ENCODE measurements at regions not wholly inside any gene's neighbourhood (a gene's known extent, or its start where the extent isn't known, plus 50 kb on each side); places are given as distances from the start of the nearest gene placed in this dataset.

DNA sequence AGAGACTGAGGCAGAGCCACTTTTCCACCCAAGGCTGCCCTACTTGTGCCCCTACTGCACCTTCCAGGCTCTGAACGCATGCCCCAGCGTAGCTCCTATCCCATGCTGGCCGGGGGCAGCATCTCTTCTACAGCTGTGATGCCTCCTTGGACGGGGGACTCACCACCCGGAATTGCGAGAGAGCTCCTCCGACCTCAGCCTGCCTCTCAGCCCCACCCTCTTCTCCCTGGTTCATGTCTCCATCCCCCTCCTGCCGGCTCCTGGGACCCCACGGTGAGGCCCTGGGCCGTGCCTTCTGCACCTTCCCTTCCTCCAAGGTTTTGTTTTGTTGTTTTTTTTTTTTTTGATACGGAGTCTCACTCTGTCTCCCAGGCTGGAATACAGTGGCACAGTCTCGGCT lies 112.4 kb downstream of the MICALL2 start:
- no peaks in the 10 kb centered on the region for H3K27me3 ChIP-seq
- no peak overlapping the region for H3K27ac ChIP-seq
- WGBS, 2 donors, result 79 to 83% methylated on average over 12 of the region's 12 CpGs
- no peaks in the 10 kb centered on the region for H3K4me1 ChIP-seq
- no peak overlapping the region for H3K4me3 ChIP-seq
- DNase-seq, result peak in 1 of 2 donors; percentile 40
- no peaks in the 10 kb centered on the region for H3K9me3 ChIP-seq
- no peaks in the 10 kb centered on the region for H3K36me3 ChIP-seq
- TF ChIP-seq POLR2AphosphoS5 (IDR thresholded peaks at IDR 0.05) (no peak), EP300 (IDR thresholded peaks at IDR 0.05) (no peak), POLR2A (IDR thresholded peaks at IDR 0.05) (no peak)
- TF ChIP-seq, protein P1, sequence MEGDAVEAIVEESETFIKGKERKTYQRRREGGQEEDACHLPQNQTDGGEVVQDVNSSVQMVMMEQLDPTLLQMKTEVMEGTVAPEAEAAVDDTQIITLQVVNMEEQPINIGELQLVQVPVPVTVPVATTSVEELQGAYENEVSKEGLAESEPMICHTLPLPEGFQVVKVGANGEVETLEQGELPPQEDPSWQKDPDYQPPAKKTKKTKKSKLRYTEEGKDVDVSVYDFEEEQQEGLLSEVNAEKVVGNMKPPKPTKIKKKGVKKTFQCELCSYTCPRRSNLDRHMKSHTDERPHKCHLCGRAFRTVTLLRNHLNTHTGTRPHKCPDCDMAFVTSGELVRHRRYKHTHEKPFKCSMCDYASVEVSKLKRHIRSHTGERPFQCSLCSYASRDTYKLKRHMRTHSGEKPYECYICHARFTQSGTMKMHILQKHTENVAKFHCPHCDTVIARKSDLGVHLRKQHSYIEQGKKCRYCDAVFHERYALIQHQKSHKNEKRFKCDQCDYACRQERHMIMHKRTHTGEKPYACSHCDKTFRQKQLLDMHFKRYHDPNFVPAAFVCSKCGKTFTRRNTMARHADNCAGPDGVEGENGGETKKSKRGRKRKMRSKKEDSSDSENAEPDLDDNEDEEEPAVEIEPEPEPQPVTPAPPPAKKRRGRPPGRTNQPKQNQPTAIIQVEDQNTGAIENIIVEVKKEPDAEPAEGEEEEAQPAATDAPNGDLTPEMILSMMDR (IDR thresholded peaks at IDR 0.05), result no peak
- no peak for ATAC-seq (ENCODE audit: low FRiP score in 2 of 2)

DNA sequence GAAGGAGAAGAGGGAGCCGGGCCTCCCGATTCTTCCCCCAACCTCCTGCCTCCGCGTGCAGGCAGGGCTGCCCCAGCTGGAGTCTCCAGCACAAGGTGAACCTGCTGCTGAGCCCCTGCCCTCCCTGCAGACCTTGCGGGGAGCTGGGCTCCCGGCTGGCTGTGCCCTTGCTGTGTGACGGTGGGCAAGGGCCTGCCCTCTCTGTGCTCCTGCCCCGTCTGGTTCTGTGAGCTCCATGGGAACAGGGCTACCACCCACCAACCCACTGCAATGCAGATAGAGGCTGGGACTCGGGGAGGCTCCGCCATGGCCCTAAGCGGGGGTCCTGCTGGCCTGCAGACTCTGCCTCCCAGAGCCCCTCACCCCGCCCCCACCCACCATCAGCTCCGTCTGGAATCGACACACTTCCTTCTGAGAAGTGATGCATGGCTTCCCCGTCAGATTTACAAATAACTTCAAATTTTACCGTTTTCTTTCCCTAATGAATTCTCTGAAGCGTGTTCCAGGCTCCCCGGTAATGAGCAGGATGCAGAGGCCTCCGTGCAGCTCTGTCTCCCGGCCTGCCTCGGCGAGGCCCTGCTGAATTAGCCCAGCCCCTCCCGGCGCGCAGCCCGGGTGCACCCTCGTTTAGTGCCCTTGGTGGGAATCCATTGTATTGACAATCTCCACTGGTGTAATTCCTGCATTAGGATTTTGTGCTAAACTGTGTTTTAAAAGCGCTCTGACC lies 111.0 kb downstream of the MICALL2 start:
- Histone ChIP-seq H3K36me3 (no peaks in the 10 kb centered on the region), H3K27ac (no peak overlapping the region), H3K27me3 (peaks cover 0 to 5% (median 0%) of the 10 kb centered on the region in 4 donors), H3K4me3 (no peak overlapping the region), H3K4me1 (no peaks in the 10 kb centered on the region), H3K9me3 (no peaks in the 10 kb centered on the region)
- 61 to 63% methylated on average over 27 to 28 of the region's 28 CpGs for WGBS, 2 donors
- TF ChIP-seq EP300 (IDR thresholded peaks at IDR 0.05) (no peak), POLR2A (IDR thresholded peaks at IDR 0.05) (no peak), POLR2AphosphoS5 (IDR thresholded peaks at IDR 0.05) (no peak)
- TF ChIP-seq, protein P1 (IDR thresholded peaks at IDR 0.05), result no peak
- DNase-seq, result peak in 1 of 2 donors; percentile 63
- no peak for ATAC-seq (ENCODE audit: low FRiP score in 2 of 2)

DNA sequence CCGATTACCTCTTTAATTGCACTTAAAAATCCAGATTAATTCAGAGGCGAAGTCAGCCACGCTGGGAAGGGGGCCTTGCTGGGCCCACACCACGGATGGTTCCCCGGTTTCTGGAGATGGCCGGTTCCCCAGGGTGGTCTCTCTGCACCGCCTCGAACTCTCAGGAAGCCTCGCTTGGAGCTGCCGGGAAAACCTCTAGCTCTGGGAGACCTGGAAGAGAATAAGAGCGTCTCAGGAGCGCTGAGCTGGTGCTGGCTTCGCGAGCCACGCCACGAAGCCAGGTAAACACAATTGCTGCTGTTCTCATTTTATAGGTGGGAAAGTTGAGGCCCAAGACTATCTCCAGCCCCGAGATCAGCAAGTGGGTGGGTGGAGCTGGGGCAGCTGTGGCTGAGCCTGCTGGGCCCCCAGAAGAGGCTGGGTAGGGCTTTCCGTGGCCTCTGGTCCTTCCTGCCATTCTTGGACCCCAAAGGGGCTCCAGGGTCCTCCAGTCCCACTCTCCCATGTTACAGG lies 110.4 kb downstream of the MICALL2 start:
- TF ChIP-seq POLR2AphosphoS5 (IDR thresholded peaks at IDR 0.05) (no peak), EP300 (IDR thresholded peaks at IDR 0.05) (no peak), POLR2A (IDR thresholded peaks at IDR 0.05) (no peak)
- TF ChIP-seq, protein P1 (IDR thresholded peaks at IDR 0.05), result no peak
- no peak for ATAC-seq (ENCODE audit: low FRiP score in 2 of 2)
- H3K9me3 ChIP-seq, result no peaks in the 10 kb centered on the region
- peak in 1 of 2 donors; percentile 54 for DNase-seq
- no peaks in the 10 kb centered on the region for H3K4me1 ChIP-seq
- no peaks in the 10 kb centered on the region for H3K36me3 ChIP-seq
- no peak overlapping the region for H3K27ac ChIP-seq
- H3K4me3 ChIP-seq, result no peak overlapping the region
- H3K27me3 ChIP-seq, result peaks cover 0 to 5% (median 0%) of the 10 kb centered on the region in 4 donors
- WGBS, 2 donors, result 71 to 78% methylated on average over 10 to 18 of the region's 18 CpGs

DNA sequence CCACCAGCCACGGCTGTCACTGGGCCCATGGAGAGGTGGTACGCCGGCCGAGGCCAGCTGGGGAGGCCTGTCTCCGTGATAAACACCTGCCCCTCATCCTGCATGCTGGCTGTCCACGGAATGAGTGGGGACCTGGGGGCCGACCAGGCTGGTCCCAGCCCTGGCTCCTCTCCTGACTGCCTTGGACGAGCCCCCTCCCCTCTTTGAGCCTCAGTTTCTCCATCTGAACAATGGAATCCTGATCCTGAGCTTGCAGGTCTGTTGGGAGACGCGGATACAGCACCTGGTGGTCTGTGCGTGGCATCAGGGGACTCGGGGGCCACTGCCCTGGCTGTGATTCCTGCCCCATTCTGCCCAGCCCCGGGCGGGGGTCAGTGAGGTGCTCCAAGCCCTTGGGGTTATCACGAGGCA lies 109.9 kb downstream of the MICALL2 start:
- WGBS, 2 donors, result 68 to 69% methylated on average over 8 to 15 of the region's 15 CpGs
- ATAC-seq (ENCODE audit: low FRiP score in 2 of 2) (no peak), DNase-seq (peak in 1 of 2 donors; percentile 58)
- Histone ChIP-seq H3K4me1 (no peaks in the 10 kb centered on the region), H3K27ac (no peak overlapping the region), H3K27me3 (peaks cover 0 to 9% (median 0%) of the 10 kb centered on the region in 4 donors), H3K36me3 (no peaks in the 10 kb centered on the region), H3K4me3 (no peak overlapping the region), H3K9me3 (no peaks in the 10 kb centered on the region)
- no peak for TF ChIP-seq EP300 (IDR thresholded peaks at IDR 0.05)
- TF ChIP-seq POLR2A (IDR thresholded peaks at IDR 0.05), result no peak
- TF ChIP-seq, protein P1 (IDR thresholded peaks at IDR 0.05), result no peak
- TF ChIP-seq POLR2AphosphoS5 (IDR thresholded peaks at IDR 0.05), result no peak
